GF-D8 (cell line): ENCODE measurements at regions not wholly inside any gene's neighbourhood (a gene's known extent, or its start where the extent isn't known, plus 50 kb on each side); places are given as distances from the start of the nearest gene placed in this dataset.

ENCODE experiments used
- DNase-seq: peaks from one replicate; lab custom pipeline; 2025; lab: John Stamatoyannopoulos, UW

DNA sequence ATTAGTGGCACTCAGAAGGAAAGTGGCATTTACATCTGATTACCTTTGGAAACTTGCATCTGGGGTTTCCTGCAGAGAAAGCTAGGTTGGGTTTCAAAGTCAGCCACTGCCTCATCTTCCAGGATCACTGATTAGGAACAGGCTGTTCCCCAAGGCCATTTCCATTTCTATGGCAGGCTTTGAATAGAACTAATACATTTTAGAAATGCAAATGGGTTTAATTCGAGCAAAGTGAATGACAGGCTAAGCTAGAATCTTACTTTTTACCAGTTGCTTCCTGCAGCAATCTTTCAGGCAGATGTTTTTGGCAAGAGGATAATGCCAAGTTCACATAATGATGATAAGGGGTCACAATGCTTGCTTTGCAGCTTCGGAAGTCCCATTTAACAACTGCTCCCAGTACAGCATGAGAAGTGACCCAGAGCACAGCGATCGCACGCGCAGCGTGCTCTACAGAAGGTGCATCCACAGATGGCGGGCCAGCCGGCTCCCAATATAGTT is 336.7 kb downstream of the LPIN1 start:
- DNase-seq = no peak

GRCh38 chr2:12083713-12084419 is 337.4 kb downstream of the LPIN1 start:
- no peak for DNase-seq

DNA sequence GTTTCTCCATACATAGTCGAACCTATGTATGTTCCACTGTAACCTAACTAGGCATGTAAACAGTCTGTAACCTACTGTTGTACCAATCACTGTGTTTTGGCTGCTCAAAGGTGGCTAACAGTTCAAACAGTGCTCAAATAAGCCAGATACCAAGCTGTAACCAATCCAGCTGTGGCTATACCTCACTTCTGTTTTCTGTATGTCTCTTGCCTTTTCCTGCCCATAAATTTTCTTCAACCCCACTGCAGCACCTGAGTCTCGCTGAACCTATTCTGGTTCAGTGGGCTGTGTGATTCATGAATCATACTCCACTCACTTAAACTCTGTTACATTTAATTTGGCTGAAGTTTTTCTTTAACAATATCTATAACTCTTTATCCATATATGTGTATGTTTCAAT is 340.7 kb downstream of the LPIN1 start:
- DNase-seq = no peak

GRCh38 chr2:12087671-12088380 is 341.4 kb downstream of the LPIN1 start:
- no peak for DNase-seq

- no peak for DNase-seq
Observed at GRCh38 chr2:12089001-12089400, 342.6 kb downstream of the LPIN1 start.

- no peak for DNase-seq
Observed at GRCh38 chr2:12089496-12089895, 343.1 kb downstream of the LPIN1 start.

GRCh38 chr2:12090072-12090471 is 343.6 kb downstream of the LPIN1 start:
- DNase-seq = no peak

DNA sequence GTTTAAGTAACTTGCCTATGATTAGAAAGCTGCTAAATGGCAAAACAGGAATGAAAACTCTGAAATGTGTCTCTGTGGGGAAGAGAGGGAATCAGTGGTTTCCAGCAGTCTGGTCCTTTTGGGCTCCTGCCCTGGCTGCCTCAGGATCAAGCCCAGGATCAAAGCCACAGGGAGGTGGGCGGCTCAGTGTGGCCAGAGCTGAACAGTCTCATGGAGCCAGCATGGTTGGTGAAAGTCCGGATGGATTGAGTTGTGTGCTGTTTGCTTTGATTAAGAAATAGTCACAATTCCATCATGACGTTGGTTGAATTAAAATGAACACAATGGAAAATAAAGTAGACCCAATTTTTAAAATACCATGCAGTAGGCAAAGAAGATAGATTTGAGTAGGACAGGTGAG is 344.2 kb downstream of the LPIN1 start:
- DNase-seq = no peak

GRCh38 chr2:12091201-12091806 is 344.9 kb downstream of the LPIN1 start:
- no peak for DNase-seq

DNA sequence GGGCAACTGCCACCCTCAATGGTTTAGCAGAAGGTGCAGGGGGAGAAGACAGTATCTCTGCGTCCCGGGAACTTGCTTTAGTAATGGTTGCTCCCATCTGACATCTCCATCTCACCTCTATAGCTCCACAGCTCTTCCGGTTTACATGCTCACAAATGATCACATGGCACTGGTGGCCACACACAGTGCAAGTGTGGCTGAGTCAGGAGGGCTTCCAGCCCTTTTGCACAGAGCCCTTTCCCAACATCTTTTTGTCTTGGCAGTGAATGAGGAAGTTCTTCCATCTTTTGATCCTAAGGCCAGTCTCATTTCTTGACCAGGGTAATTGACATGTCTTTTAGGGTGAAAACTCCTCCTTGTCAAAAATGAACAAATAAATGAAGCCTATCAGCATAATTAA is 347.7 kb downstream of the LPIN1 start:
- no peak for DNase-seq

GRCh38 chr2:12096051-12096787 is 349.8 kb downstream of the LPIN1 start:
- no peak for DNase-seq

GRCh38 chr2:12096788-12097449 is 350.5 kb downstream of the LPIN1 start:
- no peak for DNase-seq

DNA sequence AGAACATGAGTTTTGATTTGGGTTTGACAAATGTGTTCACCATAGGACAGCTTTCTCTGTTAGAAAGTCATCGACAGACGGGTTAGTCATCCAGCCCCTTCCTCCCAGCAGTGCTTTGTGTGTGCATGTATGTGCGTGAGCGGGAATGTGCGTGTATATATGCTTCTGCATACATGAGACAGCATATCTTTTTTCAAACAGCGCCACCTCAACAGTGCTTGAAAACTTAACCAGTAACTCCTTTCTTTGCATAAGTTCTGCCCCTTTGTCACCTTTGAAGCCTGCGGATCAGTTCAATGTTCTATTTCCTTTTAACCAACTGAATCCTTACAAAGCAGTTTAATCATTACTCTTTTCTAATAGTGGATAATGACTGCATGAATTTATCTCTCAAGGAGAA is 351.4 kb downstream of the LPIN1 start:
- DNase-seq = no peak

DNA sequence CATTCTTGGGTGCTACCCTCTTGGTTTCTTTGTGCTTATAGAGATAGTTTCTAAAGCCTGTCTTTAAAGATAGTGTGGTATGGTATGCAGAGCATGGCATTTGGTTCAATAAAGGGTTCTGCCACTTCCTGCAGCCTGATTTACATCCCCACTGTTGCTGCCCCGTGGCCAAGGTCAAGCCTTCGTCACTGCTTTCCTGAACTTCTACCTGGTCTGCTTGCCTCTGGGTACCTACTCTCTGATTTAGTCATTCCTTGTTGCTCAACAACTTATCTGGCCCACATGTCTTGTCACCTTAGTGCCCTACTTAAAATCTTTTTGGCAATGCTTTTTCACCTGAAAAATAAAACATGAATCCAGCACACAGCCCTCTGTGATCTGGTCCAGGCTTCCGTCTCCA is 352.9 kb downstream of the LPIN1 start:
- no peak for DNase-seq

DNA sequence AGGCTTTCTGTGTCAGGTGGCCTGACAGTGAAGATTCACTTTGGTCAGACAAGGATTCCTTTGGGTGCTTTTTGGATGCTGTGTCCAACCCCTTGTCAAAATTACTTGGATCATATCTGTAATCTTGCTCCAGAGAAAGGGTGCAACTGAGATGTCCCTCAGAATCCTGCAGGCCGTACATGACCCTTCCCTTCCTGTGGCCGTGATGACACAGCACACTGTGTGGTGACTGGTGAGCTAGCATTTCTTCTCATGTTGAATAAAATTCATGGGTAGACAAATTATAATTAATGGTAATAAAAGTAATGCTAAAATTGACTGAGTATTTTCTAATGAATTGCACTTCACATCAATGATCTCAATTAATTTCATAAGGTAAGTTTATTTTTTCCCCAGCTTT is 356.2 kb downstream of the LPIN1 start:
- no peak for DNase-seq

GRCh38 chr2:12105180-12105579 is 358.7 kb downstream of the LPIN1 start:
- no peak for DNase-seq

- DNase-seq = no peak
Observed at GRCh38 chr2:12106440-12107080, 360.1 kb downstream of the LPIN1 start.

GRCh38 chr2:12107321-12107720 is 360.9 kb downstream of the LPIN1 start:
- no peak for DNase-seq

DNA sequence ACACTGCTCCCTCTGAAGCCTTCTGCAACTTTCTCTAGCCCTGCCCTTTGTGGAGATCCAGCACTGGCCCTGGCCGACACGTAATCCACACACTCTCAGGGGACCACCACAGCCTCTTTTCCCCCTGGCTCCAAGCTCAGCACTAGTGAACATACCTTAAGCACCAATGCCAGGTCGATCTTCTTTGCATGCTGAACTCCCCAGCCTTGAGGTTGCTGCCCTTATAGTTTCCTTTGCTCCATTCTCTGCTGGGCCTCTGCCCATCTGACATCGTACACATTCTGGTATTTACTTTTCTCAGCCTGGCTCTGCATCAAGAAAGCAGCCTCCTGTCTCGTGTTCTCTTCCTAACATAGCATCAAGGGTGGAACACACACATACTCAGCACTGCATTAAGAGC is 361.5 kb downstream of the LPIN1 start:
- DNase-seq = no peak

DNA sequence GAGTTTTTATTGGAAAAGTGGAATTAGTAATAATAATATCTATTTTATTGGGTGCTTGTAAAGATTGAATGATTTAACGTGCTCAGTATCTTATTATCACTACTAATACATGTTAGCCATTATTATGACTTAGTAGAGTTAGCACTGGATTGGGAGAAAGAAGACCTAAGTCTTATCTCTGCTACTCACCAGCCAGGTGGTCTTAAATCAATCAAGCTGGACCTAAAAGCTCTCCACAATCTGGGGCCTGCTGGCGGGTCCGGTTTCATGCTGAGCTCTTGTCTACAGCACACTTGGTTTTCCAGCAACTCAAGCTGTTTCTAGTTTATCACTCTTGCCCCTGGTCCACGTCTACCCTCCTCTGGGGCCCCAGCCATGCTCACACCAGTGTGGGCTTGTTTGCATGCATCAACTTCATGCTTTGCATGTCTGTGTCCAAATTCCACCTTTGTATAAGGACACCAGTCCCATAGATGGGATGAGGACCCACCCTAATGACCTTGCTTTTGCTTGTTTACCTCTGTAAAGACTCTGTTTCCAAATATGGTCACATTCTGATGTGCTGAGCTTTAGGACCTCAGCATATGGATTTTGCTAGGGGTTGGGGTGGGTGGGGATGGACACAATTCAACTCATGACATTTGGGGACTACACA is 363.1 kb downstream of the LPIN1 start:
- DNase-seq = no peak

DNA sequence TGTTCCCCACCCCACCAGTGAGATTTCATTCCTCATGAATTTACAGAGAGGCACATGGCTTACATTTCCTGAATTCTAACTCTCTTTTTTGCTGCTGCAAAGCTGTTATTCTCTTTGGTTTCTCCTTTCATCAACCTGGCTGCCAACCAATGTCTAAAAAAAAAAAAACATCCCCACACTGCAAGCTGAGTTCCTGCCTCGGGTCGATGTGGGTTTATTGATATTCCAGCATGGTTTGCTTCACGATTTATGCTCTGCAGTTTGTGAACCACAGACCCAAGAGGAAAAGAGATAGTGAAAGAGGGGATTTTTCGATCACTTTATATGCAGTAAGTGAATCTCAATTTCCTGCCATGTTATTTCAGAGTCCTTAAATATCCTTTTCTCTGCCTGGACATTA is 363.6 kb downstream of the LPIN1 start:
- DNase-seq = no peak
